ENCODE measurements at regions not wholly inside any gene's neighbourhood (a gene's known extent, or its start where the extent isn't known, plus 50 kb on each side); places are given as distances from the start of the nearest gene placed in this dataset.

- Histone ChIP-seq H3K27ac (peak overlapping the region; percentile 40; the same call in 1 of the 2 replicates), H3K4me3 (no peak overlapping the region), H3K36me3 (ENCODE audit: insufficient read depth, low read length) (no peaks in the 10 kb centered on the region), H3K9me3 (ENCODE audit: low read depth, low read length) (no peaks in the 10 kb centered on the region), H3K9ac (ENCODE audit: insufficient read length) (no peak overlapping the region)
- no peak for TF ChIP-seq EZH2 (IDR thresholded peaks at IDR 0.05)
- no peak for TF ChIP-seq POLR2AphosphoS5 (IDR thresholded peaks at IDR 0.05; ENCODE audit: borderline replicate concordance, low read depth, low read length)
- no peak for TF ChIP-seq FOXP2 (optimal IDR thresholded peaks at IDR 0.05; ENCODE audit: control extremely low read depth, extremely low read length, insufficient read depth)
- DNase-seq (ENCODE audit: low read depth, low spot score), result no peak
Measured at GRCh38 chr3:177977381-177978158, 558.7 kb upstream of the KCNMB2 start.

- no peak for DNase-seq (ENCODE audit: low read depth, low spot score)
- no peak overlapping the region for H3K9ac ChIP-seq (ENCODE audit: insufficient read length)
- H3K36me3 ChIP-seq (ENCODE audit: insufficient read depth, low read length), result no peaks in the 10 kb centered on the region
- H3K4me3 ChIP-seq, result no peak overlapping the region
- H3K9me3 ChIP-seq (ENCODE audit: low read depth, low read length), result no peaks in the 10 kb centered on the region
- no peak for TF ChIP-seq EZH2 (IDR thresholded peaks at IDR 0.05)
- no peak for TF ChIP-seq POLR2AphosphoS5 (IDR thresholded peaks at IDR 0.05; ENCODE audit: borderline replicate concordance, low read depth, low read length)
- TF ChIP-seq FOXP2 (optimal IDR thresholded peaks at IDR 0.05; ENCODE audit: control extremely low read depth, extremely low read length, insufficient read depth), result no peak
- H3K27ac ChIP-seq, result no peak overlapping the region
Measured at GRCh38 chr3:177978946-177979345, 557.3 kb upstream of the KCNMB2 start.

GRCh38 chr3:177979703-177980102 lies 556.5 kb upstream of the KCNMB2 start:
- DNase-seq (ENCODE audit: low read depth, low spot score), result no peak
- Histone ChIP-seq H3K36me3 (ENCODE audit: insufficient read depth, low read length) (no peaks in the 10 kb centered on the region), H3K9ac (ENCODE audit: insufficient read length) (no peak overlapping the region), H3K9me3 (ENCODE audit: low read depth, low read length) (no peaks in the 10 kb centered on the region), H3K4me3 (no peak overlapping the region), H3K27ac (no peak overlapping the region)
- TF ChIP-seq POLR2AphosphoS5 (IDR thresholded peaks at IDR 0.05; ENCODE audit: borderline replicate concordance, low read depth, low read length), result no peak
- TF ChIP-seq EZH2 (IDR thresholded peaks at IDR 0.05), result no peak
- no peak for TF ChIP-seq FOXP2 (optimal IDR thresholded peaks at IDR 0.05; ENCODE audit: control extremely low read depth, extremely low read length, insufficient read depth)

GRCh38 chr3:177981576-177981975 lies 554.7 kb upstream of the KCNMB2 start:
- no peaks in the 10 kb centered on the region for H3K36me3 ChIP-seq (ENCODE audit: insufficient read depth, low read length)
- DNase-seq (ENCODE audit: low read depth, low spot score), result no peak
- TF ChIP-seq POLR2AphosphoS5 (IDR thresholded peaks at IDR 0.05; ENCODE audit: borderline replicate concordance, low read depth, low read length), result no peak
- TF ChIP-seq EZH2 (IDR thresholded peaks at IDR 0.05), result no peak
- TF ChIP-seq FOXP2 (optimal IDR thresholded peaks at IDR 0.05; ENCODE audit: control extremely low read depth, extremely low read length, insufficient read depth), result no peak
- H3K9me3 ChIP-seq (ENCODE audit: low read depth, low read length), result no peaks in the 10 kb centered on the region
- H3K9ac ChIP-seq (ENCODE audit: insufficient read length), result no peak overlapping the region
- H3K4me3 ChIP-seq, result no peak overlapping the region
- H3K27ac ChIP-seq, result no peak overlapping the region

GRCh38 chr3:177982034-177982433 lies 554.2 kb upstream of the KCNMB2 start:
- no peak for DNase-seq (ENCODE audit: low read depth, low spot score)
- Histone ChIP-seq H3K4me3 (no peak overlapping the region), H3K9ac (ENCODE audit: insufficient read length) (no peak overlapping the region), H3K27ac (no peak overlapping the region), H3K36me3 (ENCODE audit: insufficient read depth, low read length) (no peaks in the 10 kb centered on the region), H3K9me3 (ENCODE audit: low read depth, low read length) (no peaks in the 10 kb centered on the region)
- TF ChIP-seq FOXP2 (optimal IDR thresholded peaks at IDR 0.05; ENCODE audit: control extremely low read depth, extremely low read length, insufficient read depth), result no peak
- TF ChIP-seq EZH2 (IDR thresholded peaks at IDR 0.05), result no peak
- TF ChIP-seq POLR2AphosphoS5 (IDR thresholded peaks at IDR 0.05; ENCODE audit: borderline replicate concordance, low read depth, low read length), result no peak

- no peak overlapping the region for H3K9ac ChIP-seq (ENCODE audit: insufficient read length)
- TF ChIP-seq FOXP2 (optimal IDR thresholded peaks at IDR 0.05; ENCODE audit: control extremely low read depth, extremely low read length, insufficient read depth) (no peak), POLR2AphosphoS5 (IDR thresholded peaks at IDR 0.05; ENCODE audit: borderline replicate concordance, low read depth, low read length) (no peak), EZH2 (IDR thresholded peaks at IDR 0.05) (no peak)
- H3K9me3 ChIP-seq (ENCODE audit: low read depth, low read length), result no peaks in the 10 kb centered on the region
- H3K27ac ChIP-seq, result no peak overlapping the region
- no peak overlapping the region for H3K4me3 ChIP-seq
- H3K36me3 ChIP-seq (ENCODE audit: insufficient read depth, low read length), result no peaks in the 10 kb centered on the region
- DNase-seq (ENCODE audit: low read depth, low spot score), result no peak
Measured at GRCh38 chr3:177983320-177983719, 552.9 kb upstream of the KCNMB2 start.

- TF ChIP-seq EZH2 (IDR thresholded peaks at IDR 0.05) (no peak), POLR2AphosphoS5 (IDR thresholded peaks at IDR 0.05; ENCODE audit: borderline replicate concordance, low read depth, low read length) (no peak), FOXP2 (optimal IDR thresholded peaks at IDR 0.05; ENCODE audit: control extremely low read depth, extremely low read length, insufficient read depth) (no peak)
- Histone ChIP-seq H3K9ac (ENCODE audit: insufficient read length) (no peak overlapping the region), H3K9me3 (ENCODE audit: low read depth, low read length) (no peaks in the 10 kb centered on the region), H3K27ac (no peak overlapping the region), H3K4me3 (no peak overlapping the region), H3K36me3 (ENCODE audit: insufficient read depth, low read length) (no peaks in the 10 kb centered on the region)
- no peak for DNase-seq (ENCODE audit: low read depth, low spot score)
Measured at GRCh38 chr3:177992993-177993970, 543.0 kb upstream of the KCNMB2 start.

- TF ChIP-seq EZH2 (IDR thresholded peaks at IDR 0.05) (no peak), POLR2AphosphoS5 (IDR thresholded peaks at IDR 0.05; ENCODE audit: borderline replicate concordance, low read depth, low read length) (no peak), FOXP2 (optimal IDR thresholded peaks at IDR 0.05; ENCODE audit: control extremely low read depth, extremely low read length, insufficient read depth) (no peak)
- no peaks in the 10 kb centered on the region for H3K9me3 ChIP-seq (ENCODE audit: low read depth, low read length)
- H3K36me3 ChIP-seq (ENCODE audit: insufficient read depth, low read length), result no peaks in the 10 kb centered on the region
- DNase-seq (ENCODE audit: low read depth, low spot score), result no peak
- no peak overlapping the region for H3K4me3 ChIP-seq
- H3K9ac ChIP-seq (ENCODE audit: insufficient read length), result no peak overlapping the region
- H3K27ac ChIP-seq, result no peak overlapping the region
Measured at GRCh38 chr3:177994976-177995375, 541.3 kb upstream of the KCNMB2 start.

Data from SK-N-MC (cell line).